ENCODE measurements at regions not wholly inside any gene's neighbourhood (a gene's known extent, or its start where the extent isn't known, plus 50 kb on each side); places are given as distances from the start of the nearest gene placed in this dataset.

DNA sequence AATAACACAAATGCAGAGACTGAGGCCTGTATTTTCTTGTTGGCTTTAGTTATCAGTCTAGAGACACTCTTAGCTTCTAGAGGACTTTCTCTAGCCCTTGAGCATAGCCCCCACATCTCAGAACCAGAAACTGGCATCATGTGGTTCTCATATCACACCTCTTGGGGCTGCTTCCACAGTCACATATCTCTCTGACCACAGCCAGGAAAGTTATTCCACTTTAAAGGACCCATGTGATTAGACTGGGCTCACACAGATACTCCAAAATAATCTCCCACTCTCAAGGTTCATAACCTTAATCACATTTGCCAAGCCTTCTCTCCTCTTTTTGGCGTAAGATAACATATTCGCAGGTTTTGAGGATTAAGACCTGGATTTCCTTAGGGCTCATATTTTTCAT, 846.9 kb upstream of the MIR17HG start (continued):
- no peak for TF ChIP-seq FOXA1 (IDR thresholded peaks at IDR 0.05)

DNA sequence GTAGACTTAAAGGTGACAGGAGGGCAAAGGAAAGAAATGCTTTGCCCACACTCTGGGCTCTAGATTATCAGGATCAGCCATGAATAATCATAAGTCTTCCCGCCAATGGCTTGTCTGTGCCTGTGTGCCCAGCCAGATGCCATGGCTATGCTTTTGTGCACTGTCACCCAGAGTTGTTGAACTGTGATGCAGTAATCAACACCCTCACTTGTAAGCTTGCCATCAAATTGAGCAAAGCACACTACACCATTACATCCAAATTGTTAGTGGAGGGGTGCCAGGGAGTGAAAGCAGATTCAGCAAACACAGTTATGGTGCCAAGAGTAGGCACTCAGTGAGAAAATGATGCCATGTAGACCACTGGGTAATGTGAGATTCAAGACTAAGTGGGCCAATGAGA, 845.3 kb upstream of the MIR17HG start:
- Histone ChIP-seq H3K9ac (ENCODE audit: low read depth in 1 of 2, low read length in 2 of 2) (no peak overlapping the region), H3K36me3 (ENCODE audit: control insufficient read depth in 4 of 4, insufficient read depth in 3 of 4, low read depth in 1 of 4, low read length in 3 of 4) (no peaks in the 10 kb centered on the region), H3K4me1 (ENCODE audit: control insufficient read depth in 4 of 4, insufficient read depth in 4 of 4, low read length in 3 of 4) (no peaks in the 10 kb centered on the region), H3K27ac (ENCODE audit: low read depth in 1 of 2, low read length in 2 of 2) (no peak overlapping the region), H3K4me3 (ENCODE audit: low read depth in 1 of 3, low read length in 3 of 3) (no peak overlapping the region), H3K9me3 (ENCODE audit: control insufficient read depth in 4 of 4, low read length in 3 of 4) (no peaks in the 10 kb centered on the region), H3K27me3 (ENCODE audit: control insufficient read depth in 4 of 4, insufficient read depth in 4 of 4, low read length in 3 of 4) (peaks cover 0 to 3% (median 0%) of the 10 kb centered on the region in 4 donors)
- TF ChIP-seq RXRA (IDR thresholded peaks at IDR 0.05) (no peak), GABPA (IDR thresholded peaks at IDR 0.05 in 1 of 2, conservative IDR thresholded peaks at IDR 0.05 in 1 of 2) (no peak), FOXA2 (IDR thresholded peaks at IDR 0.05) (no peak), FOXA1 (IDR thresholded peaks at IDR 0.05) (no peak), NR2F2 (IDR thresholded peaks at IDR 0.05) (no peak), SP1 (IDR thresholded peaks at IDR 0.05) (no peak), HNF4G (IDR thresholded peaks at IDR 0.05) (no peak), EGR1 (IDR thresholded peaks at IDR 0.05; ENCODE audit: low read depth in 2 of 2) (no peak), HNF4A (conservative IDR thresholded peaks at IDR 0.05) (no peak), RAD21 (IDR thresholded peaks at IDR 0.05) (no peak), JUND (IDR thresholded peaks at IDR 0.05) (no peak), TAF1 (conservative IDR thresholded peaks at IDR 0.05) (no peak)
- TF ChIP-seq, protein P1, sequence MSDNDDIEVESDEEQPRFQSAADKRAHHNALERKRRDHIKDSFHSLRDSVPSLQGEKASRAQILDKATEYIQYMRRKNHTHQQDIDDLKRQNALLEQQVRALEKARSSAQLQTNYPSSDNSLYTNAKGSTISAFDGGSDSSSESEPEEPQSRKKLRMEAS (IDR thresholded peaks at IDR 0.05), result no peak
- TF ChIP-seq, protein P2, sequence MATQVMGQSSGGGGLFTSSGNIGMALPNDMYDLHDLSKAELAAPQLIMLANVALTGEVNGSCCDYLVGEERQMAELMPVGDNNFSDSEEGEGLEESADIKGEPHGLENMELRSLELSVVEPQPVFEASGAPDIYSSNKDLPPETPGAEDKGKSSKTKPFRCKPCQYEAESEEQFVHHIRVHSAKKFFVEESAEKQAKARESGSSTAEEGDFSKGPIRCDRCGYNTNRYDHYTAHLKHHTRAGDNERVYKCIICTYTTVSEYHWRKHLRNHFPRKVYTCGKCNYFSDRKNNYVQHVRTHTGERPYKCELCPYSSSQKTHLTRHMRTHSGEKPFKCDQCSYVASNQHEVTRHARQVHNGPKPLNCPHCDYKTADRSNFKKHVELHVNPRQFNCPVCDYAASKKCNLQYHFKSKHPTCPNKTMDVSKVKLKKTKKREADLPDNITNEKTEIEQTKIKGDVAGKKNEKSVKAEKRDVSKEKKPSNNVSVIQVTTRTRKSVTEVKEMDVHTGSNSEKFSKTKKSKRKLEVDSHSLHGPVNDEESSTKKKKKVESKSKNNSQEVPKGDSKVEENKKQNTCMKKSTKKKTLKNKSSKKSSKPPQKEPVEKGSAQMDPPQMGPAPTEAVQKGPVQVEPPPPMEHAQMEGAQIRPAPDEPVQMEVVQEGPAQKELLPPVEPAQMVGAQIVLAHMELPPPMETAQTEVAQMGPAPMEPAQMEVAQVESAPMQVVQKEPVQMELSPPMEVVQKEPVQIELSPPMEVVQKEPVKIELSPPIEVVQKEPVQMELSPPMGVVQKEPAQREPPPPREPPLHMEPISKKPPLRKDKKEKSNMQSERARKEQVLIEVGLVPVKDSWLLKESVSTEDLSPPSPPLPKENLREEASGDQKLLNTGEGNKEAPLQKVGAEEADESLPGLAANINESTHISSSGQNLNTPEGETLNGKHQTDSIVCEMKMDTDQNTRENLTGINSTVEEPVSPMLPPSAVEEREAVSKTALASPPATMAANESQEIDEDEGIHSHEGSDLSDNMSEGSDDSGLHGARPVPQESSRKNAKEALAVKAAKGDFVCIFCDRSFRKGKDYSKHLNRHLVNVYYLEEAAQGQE (IDR thresholded peaks at IDR 0.05), result no peak
- TF ChIP-seq, protein P3, sequence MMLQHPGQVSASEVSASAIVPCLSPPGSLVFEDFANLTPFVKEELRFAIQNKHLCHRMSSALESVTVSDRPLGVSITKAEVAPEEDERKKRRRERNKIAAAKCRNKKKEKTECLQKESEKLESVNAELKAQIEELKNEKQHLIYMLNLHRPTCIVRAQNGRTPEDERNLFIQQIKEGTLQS (IDR thresholded peaks at IDR 0.05), result no peak
- WGBS, result 98% methylated on average over 1 of the region's 1 CpG
- no peak for DNase-seq (ENCODE audit: low spot score)

DNA sequence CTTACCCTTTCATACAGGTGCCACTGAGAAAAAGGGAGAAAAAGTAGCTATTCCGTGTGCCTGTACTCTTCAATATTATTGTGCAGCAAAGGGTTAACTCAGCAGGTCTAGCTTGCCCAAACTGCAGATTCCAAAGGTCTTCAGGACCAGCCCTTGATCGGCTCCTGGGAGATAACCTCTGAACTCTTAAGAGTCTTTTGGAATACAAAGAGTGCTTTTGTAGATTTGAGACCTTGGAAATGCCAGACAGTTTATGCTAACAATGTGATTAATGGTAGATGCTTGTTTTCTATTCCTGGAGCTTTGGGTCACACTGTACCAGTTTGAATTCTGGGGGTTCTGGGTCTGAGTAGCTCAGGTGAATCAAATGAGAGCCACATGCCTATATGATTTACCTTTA, 844.7 kb upstream of the MIR17HG start:
- Histone ChIP-seq H3K27ac (ENCODE audit: low read depth in 1 of 2, low read length in 2 of 2) (no peak overlapping the region), H3K36me3 (ENCODE audit: control insufficient read depth in 4 of 4, insufficient read depth in 3 of 4, low read depth in 1 of 4, low read length in 3 of 4) (no peaks in the 10 kb centered on the region), H3K27me3 (ENCODE audit: control insufficient read depth in 4 of 4, insufficient read depth in 4 of 4, low read length in 3 of 4) (peaks cover 0 to 3% (median 0%) of the 10 kb centered on the region in 4 donors), H3K4me3 (ENCODE audit: low read depth in 1 of 3, low read length in 3 of 3) (no peak overlapping the region), H3K9me3 (ENCODE audit: control insufficient read depth in 4 of 4, low read length in 3 of 4) (no peaks in the 10 kb centered on the region), H3K4me1 (ENCODE audit: control insufficient read depth in 4 of 4, insufficient read depth in 4 of 4, low read length in 3 of 4) (no peaks in the 10 kb centered on the region), H3K9ac (ENCODE audit: low read depth in 1 of 2, low read length in 2 of 2) (no peak overlapping the region)
- 30% methylated on average over 2 of the region's 2 CpGs for WGBS
- no peak for DNase-seq (ENCODE audit: low spot score)
- no peak for TF ChIP-seq EGR1 (IDR thresholded peaks at IDR 0.05; ENCODE audit: low read depth in 2 of 2)
- TF ChIP-seq, protein P4, sequence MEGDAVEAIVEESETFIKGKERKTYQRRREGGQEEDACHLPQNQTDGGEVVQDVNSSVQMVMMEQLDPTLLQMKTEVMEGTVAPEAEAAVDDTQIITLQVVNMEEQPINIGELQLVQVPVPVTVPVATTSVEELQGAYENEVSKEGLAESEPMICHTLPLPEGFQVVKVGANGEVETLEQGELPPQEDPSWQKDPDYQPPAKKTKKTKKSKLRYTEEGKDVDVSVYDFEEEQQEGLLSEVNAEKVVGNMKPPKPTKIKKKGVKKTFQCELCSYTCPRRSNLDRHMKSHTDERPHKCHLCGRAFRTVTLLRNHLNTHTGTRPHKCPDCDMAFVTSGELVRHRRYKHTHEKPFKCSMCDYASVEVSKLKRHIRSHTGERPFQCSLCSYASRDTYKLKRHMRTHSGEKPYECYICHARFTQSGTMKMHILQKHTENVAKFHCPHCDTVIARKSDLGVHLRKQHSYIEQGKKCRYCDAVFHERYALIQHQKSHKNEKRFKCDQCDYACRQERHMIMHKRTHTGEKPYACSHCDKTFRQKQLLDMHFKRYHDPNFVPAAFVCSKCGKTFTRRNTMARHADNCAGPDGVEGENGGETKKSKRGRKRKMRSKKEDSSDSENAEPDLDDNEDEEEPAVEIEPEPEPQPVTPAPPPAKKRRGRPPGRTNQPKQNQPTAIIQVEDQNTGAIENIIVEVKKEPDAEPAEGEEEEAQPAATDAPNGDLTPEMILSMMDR (IDR thresholded peaks at IDR 0.05; ENCODE audit: low read depth, low read length, missing input control), result no peak
- no peak for TF ChIP-seq FOXA2 (IDR thresholded peaks at IDR 0.05)
- TF ChIP-seq TAF1 (conservative IDR thresholded peaks at IDR 0.05), result no peak
- TF ChIP-seq, protein P1 (IDR thresholded peaks at IDR 0.05), result no peak
- no peak for TF ChIP-seq YY1 (IDR thresholded peaks at IDR 0.05)
- TF ChIP-seq RXRA (IDR thresholded peaks at IDR 0.05), result no peak
- TF ChIP-seq, protein P5, sequence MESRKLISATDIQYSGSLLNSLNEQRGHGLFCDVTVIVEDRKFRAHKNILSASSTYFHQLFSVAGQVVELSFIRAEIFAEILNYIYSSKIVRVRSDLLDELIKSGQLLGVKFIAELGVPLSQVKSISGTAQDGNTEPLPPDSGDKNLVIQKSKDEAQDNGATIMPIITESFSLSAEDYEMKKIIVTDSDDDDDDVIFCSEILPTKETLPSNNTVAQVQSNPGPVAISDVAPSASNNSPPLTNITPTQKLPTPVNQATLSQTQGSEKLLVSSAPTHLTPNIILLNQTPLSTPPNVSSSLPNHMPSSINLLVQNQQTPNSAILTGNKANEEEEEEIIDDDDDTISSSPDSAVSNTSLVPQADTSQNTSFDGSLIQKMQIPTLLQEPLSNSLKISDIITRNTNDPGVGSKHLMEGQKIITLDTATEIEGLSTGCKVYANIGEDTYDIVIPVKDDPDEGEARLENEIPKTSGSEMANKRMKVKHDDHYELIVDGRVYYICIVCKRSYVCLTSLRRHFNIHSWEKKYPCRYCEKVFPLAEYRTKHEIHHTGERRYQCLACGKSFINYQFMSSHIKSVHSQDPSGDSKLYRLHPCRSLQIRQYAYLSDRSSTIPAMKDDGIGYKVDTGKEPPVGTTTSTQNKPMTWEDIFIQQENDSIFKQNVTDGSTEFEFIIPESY (IDR thresholded peaks at IDR 0.05), result no peak
- no peak for TF ChIP-seq NR2F2 (IDR thresholded peaks at IDR 0.05)
- TF ChIP-seq FOXA1 (IDR thresholded peaks at IDR 0.05), result no peak
- TF ChIP-seq HNF4G (IDR thresholded peaks at IDR 0.05), result no peak
- TF ChIP-seq GABPA (IDR thresholded peaks at IDR 0.05 in 1 of 2, conservative IDR thresholded peaks at IDR 0.05 in 1 of 2), result no peak
- TF ChIP-seq, protein P2 (IDR thresholded peaks at IDR 0.05), result no peak
- TF ChIP-seq RAD21 (IDR thresholded peaks at IDR 0.05), result no peak
- no peak for TF ChIP-seq HNF4A (conservative IDR thresholded peaks at IDR 0.05)
- TF ChIP-seq SP1 (IDR thresholded peaks at IDR 0.05), result no peak

Measured in liver (tissue), 8 donors.